Muscle of back (tissue), 3 donors: ENCODE measurements at regions not wholly inside any gene's neighbourhood (a gene's known extent, or its start where the extent isn't known, plus 50 kb on each side); places are given as distances from the start of the nearest gene placed in this dataset.

ENCODE experiments used
- DNase-seq, 3 donors: peaks; one replicate each; pipeline versions ENCODE4 v3.0.0 to v3.0.0-alpha.2; 2013

GRCh38 chr9:88077071-88077617, 61.1 kb downstream of the SPATA31C2 start:
- DNase-seq, result no peak

GRCh38 chr9:88076286-88077070, 61.8 kb downstream of the SPATA31C2 start:
- peak; percentile 68 to 95 (median 85) for DNase-seq

- DNase-seq, result no peak
These were observed 62.3 kb downstream of the SPATA31C2 start for GRCh38 chr9:88075966-88076285.

GRCh38 chr9:88075506-88075905, 62.8 kb downstream of the SPATA31C2 start:
- no peak for DNase-seq

GRCh38 chr9:88074931-88075330, 63.3 kb downstream of the SPATA31C2 start:
- no peak for DNase-seq

GRCh38 chr9:88072831-88073375, 65.4 kb downstream of the SPATA31C2 start:
- DNase-seq, result no peak

GRCh38 chr9:88071331-88071730, 66.9 kb downstream of the SPATA31C2 start:
- DNase-seq, result no peak

GRCh38 chr9:88065619-88066018, 72.7 kb downstream of the SPATA31C2 start:
- no peak for DNase-seq

- no peak for DNase-seq
These were observed 73.7 kb downstream of the SPATA31C2 start for GRCh38 chr9:88064554-88064953.

- no peak for DNase-seq
These were observed 77.5 kb downstream of the SPATA31C2 start for GRCh38 chr9:88060746-88061145.

GRCh38 chr9:88059469-88059868, 78.8 kb downstream of the SPATA31C2 start:
- DNase-seq, result no peak

- peak in 1 of 3 donors; percentile 7 for DNase-seq
These were observed 81.4 kb downstream of the SPATA31C2 start for GRCh38 chr9:88056876-88057275.

GRCh38 chr9:88053856-88054501, 79.6 kb upstream of the CDK20 start:
- no peak for DNase-seq

- DNase-seq, result no peak
These were observed 78.1 kb upstream of the CDK20 start for GRCh38 chr9:88052321-88052965.

- DNase-seq, result no peak
These were observed 76.8 kb upstream of the CDK20 start for GRCh38 chr9:88051138-88051537.

- DNase-seq, result no peak
These were observed 75.5 kb upstream of the CDK20 start for GRCh38 chr9:88049677-88050307.

GRCh38 chr9:88046542-88046941, 72.2 kb upstream of the CDK20 start:
- no peak for DNase-seq

- no peak for DNase-seq
These were observed 71.4 kb upstream of the CDK20 start for GRCh38 chr9:88045686-88046085.

- no peak for DNase-seq
These were observed 69.9 kb upstream of the CDK20 start for GRCh38 chr9:88044200-88044599.

- no peak for DNase-seq
These were observed 69.3 kb upstream of the CDK20 start for GRCh38 chr9:88043647-88044046.

- peak in 1 of 3 donors; percentile 4 for DNase-seq
These were observed 67.1 kb upstream of the CDK20 start for GRCh38 chr9:88041447-88041846.

- DNase-seq, result no peak
These were observed 63.0 kb upstream of the CDK20 start for GRCh38 chr9:88037285-88037845.
